BJ (cell line): ENCODE measurements at regions not wholly inside any gene's neighbourhood (a gene's known extent, or its start where the extent isn't known, plus 50 kb on each side); places are given as distances from the start of the nearest gene placed in this dataset.

ENCODE experiments used
- CTCF ChIA-PET: fragments of 350-600 bp; formaldehyde crosslinking; extraction: SDS; loops from one replicate; lab custom pipeline; 2021; ENCODE audit warnings: antibody characterized with exemption, inconsistent platforms; lab: Yijun Ruan, JAX
- POLR2A ChIA-PET: fragments of 300-600 bp; sonication (Branson Sonifier 250); formaldehyde crosslinking; extraction: SDS; loops from one replicate; lab custom pipeline; 2021; ENCODE audit warnings: antibody characterized with exemption; lab: Charles Lee
- DNase-seq: peaks from one replicate; pipeline ENCODE4 v3.0.0-alpha.2; 2011; ENCODE audit warnings: low read depth
- H3K27me3 ChIP-seq: 2 replicates; pipeline ENCODE4 v1.6.0; 2011; ENCODE audit warnings: low read length; ENCODE audit not compliant: control insufficient read depth, insufficient read depth
- H3K36me3 ChIP-seq: 2 replicates; pipeline ENCODE4 v1.5.1; 2011; ENCODE audit warnings: low read length; ENCODE audit not compliant: control insufficient read depth, insufficient read depth
- H3K4me3 ChIP-seq: 2 replicates; pipeline ENCODE4 v1.5.1; 2011; ENCODE audit warnings: low read depth, mild to moderate bottlenecking, control low read depth, low read length
- TF ChIP-seq, protein P1 (sequence below): IDR thresholded peaks from 2 replicates; pipeline ENCODE4 v1.5.1; 2011; ENCODE audit warnings: low read depth, mild to moderate bottlenecking, control low read depth, inconsistent platforms, low read length, moderate library complexity; ENCODE audit not compliant: insufficient read depth

GRCh38 chr13:84553227-84553626, 671.0 kb upstream of the SLITRK1 start:
- DNase-seq, result no peak
- H3K27me3 ChIP-seq, result no peaks in the 10 kb centered on the region
- H3K4me3 ChIP-seq, result no peak overlapping the region
- H3K36me3 ChIP-seq, result no peaks in the 10 kb centered on the region
- ChIA-PET POLR2A (no interaction called here), CTCF (no interaction called here)
- TF ChIP-seq, protein P1, sequence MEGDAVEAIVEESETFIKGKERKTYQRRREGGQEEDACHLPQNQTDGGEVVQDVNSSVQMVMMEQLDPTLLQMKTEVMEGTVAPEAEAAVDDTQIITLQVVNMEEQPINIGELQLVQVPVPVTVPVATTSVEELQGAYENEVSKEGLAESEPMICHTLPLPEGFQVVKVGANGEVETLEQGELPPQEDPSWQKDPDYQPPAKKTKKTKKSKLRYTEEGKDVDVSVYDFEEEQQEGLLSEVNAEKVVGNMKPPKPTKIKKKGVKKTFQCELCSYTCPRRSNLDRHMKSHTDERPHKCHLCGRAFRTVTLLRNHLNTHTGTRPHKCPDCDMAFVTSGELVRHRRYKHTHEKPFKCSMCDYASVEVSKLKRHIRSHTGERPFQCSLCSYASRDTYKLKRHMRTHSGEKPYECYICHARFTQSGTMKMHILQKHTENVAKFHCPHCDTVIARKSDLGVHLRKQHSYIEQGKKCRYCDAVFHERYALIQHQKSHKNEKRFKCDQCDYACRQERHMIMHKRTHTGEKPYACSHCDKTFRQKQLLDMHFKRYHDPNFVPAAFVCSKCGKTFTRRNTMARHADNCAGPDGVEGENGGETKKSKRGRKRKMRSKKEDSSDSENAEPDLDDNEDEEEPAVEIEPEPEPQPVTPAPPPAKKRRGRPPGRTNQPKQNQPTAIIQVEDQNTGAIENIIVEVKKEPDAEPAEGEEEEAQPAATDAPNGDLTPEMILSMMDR, result no peak

GRCh38 chr13:84543962-84544361, 661.7 kb upstream of the SLITRK1 start:
- DNase-seq, result no peak
- Histone ChIP-seq H3K27me3 (no peaks in the 10 kb centered on the region), H3K36me3 (no peaks in the 10 kb centered on the region), H3K4me3 (no peak overlapping the region)
- TF ChIP-seq, protein P1, result no peak
- ChIA-PET CTCF (no interaction called here), POLR2A (no interaction called here)

- DNase-seq, result no peak
- ChIA-PET CTCF (no interaction called here), POLR2A (no interaction called here)
- no peaks in the 10 kb centered on the region for H3K36me3 ChIP-seq
- TF ChIP-seq, protein P1, result no peak
- H3K4me3 ChIP-seq, result no peak overlapping the region
- no peaks in the 10 kb centered on the region for H3K27me3 ChIP-seq
Observed at GRCh38 chr13:84542348-84542747, 660.1 kb upstream of the SLITRK1 start.

DNA sequence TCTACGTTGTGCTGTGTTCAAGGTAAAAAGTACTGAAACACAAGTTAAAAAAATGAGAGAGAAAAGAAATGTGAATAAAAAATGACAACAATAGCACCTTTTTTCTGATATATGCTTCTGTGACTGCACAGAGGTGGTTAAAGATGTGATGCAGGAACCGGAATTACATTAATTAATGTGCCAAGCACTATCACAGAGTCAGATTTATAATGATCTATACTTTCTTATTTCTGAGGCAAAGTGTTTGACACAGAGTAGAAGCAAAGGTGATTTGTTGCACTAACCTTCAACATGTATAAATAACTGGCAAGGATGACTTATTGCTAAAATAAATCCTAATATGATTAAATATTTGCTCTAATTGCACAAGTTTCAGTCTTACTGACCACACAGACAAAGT, 654.6 kb upstream of the SLITRK1 start:
- TF ChIP-seq, protein P1, result no peak
- Histone ChIP-seq H3K36me3 (no peaks in the 10 kb centered on the region), H3K27me3 (no peaks in the 10 kb centered on the region), H3K4me3 (no peak overlapping the region)
- POLR2A ChIA-PET, result no interaction called here
- CTCF ChIA-PET, result no interaction called here
- DNase-seq, result no peak

- H3K27me3 ChIP-seq, result no peaks in the 10 kb centered on the region
- CTCF ChIA-PET, result no interaction called here
- TF ChIP-seq, protein P1, result no peak
- H3K4me3 ChIP-seq, result no peak overlapping the region
- H3K36me3 ChIP-seq, result no peaks in the 10 kb centered on the region
- POLR2A ChIA-PET, result no interaction called here
- no peak for DNase-seq
Observed at GRCh38 chr13:84528408-84529070, 646.3 kb upstream of the SLITRK1 start.
